COLO668 (cell line): ENCODE measurements at regions not wholly inside any gene's neighbourhood (a gene's known extent, or its start where the extent isn't known, plus 50 kb on each side); places are given as distances from the start of the nearest gene placed in this dataset.

ENCODE experiments used
- DNase-seq: peaks from one replicate; lab custom pipeline; 2025; ENCODE audit not compliant: unreplicated experiment; lab: John Stamatoyannopoulos, UW

DNA sequence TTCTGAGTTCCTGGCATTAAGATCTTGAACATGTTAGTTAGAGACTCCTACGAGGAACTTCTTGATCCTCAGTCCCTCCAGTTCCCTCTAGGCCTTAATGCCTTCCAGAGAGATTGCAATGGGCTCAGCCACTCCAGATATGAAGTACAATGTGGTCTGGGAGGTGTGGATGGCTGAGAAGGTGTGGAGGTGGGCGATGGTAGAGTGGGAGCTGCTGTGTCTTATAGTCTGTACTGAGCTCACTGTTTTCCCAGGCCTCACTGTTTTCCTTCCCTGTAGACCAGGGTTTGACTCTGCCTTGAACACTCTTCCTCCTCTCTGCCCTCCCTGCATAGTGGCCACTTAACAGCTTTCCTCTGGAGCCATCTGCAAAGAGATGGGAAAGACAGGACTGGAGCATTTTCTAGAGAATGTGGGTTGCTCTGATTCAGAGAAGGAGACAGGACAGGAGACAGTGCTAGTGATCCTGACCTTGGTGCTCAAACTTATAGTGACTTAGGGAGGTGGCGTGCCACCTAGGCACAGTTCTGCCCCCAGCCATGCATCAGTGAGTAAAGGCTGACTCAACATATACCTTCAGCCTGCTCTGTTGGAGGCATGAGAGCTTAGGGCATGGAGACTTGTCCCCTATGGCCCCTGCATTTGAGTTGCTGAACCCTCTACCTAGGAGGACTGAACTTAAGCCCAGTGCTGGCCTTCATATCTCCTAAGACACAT lies 129.7 kb downstream of the TDRD15 start:
- DNase-seq, result no peak

DNA sequence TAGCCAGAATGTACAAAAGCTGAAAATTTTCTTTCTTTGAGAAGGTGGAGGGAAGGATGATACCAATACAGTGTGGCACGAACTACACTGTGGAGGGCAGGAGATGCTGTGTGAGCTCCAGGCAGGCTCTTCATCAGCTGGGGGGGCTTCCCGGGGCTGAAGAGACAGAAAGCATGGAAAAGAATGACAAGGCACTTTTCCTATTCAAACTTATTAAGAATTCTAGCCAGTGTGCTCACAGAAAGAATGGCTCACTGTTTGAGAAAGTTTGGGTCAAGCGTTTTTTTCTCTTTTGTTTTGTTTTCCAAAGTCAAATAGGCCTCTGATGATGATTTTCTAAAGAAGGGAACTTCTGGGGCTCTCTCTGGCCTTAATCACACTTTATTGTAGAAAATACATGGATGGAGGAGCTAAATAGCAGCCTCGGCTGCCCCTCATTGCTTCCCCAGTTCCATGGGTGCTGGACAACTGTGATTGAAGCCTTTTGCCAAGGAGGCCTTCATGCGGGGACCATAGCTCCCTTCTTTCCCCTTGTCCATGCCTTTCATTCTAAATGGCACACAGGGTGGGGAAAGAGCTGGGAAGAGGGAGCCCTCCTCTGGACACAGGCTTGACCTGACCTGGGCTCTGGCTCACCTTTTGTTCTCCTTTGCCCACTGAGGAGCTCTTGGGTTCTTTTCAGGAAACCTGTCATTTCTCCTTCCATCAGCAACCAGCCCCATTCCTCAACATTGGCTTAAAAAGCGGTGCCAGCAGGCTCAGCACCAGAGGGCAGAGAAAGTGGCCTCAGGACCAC lies 130.6 kb downstream of the TDRD15 start:
- no peak for DNase-seq

DNA sequence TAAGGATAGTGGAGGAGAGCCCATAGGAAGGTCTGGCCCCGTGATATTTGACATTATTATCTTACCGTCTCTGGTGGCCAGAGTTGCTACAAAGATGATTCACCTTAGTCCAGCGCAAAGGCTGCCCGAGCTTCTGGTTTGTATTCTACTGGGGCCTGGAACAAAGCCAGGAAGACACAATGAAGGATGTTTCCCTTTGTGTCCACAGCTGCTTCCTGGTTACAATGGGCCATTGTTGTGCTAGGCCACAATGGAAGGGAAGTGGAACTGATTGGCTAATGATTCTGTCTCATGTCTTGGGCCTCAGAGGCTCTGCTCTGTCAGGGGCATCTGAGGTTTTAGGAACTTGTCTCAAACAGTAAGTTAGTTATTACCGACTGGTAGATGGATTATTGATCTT lies 132.2 kb downstream of the TDRD15 start:
- peak; percentile 80 for DNase-seq

DNA sequence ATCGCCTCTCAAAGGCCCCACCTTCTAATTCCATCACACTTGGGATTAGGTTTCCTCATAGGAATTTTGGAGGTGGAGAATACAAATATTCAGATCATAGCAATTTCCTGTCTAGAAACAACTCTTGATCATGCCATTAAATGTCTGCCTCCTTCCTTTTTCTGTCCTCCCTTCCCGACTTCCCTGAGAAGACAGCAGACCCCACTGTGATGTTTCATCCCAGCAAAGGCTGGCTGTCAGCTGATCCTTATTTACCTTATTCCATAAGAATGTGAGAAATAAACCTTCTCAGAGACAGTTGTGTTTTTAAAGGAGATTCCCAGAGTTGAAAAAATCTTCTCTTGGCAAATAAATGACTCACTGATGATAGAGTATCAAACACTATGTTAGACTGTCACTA lies 133.9 kb downstream of the TDRD15 start:
- no peak for DNase-seq

DNA sequence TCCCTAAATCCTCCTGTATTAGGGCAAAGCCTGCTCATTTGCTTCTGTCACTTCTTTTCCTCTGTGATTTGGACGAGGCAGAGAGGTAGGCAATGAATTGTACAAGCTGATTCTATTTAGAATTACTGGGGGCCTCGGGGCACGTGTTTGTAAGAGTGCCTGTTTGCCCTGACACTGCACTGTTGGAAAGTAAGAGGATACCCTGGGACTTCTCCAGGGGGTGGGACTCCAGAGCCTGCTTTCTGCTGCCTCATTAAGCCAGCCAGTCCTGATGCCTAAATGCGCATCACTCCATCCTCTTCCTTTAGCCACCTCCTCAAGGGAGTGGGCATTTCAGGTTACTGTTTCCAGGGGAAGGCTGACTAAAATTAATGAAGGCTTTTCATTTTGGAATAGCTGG lies 134.3 kb downstream of the TDRD15 start:
- DNase-seq, result no peak

DNA sequence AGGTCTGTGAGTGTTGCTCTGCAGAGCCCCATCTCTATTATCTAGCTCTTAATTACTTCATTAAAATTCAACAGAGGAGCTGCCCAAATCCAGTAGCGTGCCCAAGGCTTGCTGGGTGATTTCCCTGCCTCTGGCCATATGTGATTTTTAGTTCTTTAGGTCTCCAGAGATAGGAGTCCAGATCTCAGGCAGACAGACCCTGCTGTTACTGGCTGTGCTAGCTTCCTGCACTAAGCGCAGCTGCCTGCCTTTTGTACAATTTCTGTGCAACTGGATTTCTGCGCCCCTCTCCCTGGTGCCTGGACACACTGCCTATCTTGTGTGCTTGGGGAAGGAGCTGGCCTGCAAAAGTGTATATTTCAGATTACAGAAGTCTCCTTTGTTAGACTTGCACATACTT lies 136.5 kb downstream of the TDRD15 start:
- no peak for DNase-seq

DNA sequence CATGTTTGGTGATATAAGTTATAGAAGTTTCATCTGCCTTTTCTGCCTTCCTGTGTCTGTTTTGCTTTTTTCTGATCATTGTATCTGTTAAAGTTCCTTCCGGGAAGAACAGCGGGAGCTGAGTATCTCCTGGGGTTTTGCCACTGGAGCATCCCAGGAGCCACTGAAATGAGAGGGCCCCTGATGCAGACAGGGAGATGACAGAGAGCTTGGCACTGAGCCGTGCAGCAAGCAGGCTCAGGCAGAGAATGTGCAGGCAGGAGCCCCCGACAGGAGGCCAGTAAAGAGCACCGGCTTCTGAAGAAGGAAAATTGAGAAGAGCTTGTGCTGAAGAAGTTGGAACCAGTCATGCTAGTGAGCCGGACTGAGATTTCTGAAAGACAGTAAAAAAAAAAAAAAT lies 137.8 kb downstream of the TDRD15 start:
- DNase-seq, result no peak

DNA sequence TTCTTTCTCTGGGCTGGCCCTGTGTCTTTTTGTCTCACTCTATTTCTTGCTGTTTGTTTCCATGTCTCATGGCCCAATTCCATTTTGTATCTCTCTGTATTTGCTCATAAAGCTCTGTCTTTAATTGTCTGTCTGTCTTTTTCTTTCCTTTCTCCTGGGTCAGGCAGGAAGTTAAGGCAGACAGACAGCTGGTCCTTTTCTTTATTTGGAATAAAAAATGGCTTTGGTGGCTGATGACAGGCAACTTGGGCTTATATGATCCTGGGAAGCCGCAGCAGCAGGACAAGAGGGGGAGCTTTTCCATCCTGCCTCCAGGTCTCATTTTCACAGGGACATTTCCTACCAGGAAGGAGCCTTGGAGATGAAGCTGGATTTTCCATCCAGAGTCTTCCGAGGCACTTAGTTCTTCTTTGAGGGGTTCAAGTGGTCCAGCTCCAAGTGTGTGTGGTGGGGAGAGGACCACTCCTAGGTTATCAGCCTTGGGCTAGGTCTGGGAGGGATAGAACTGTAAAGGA lies 138.7 kb downstream of the TDRD15 start:
- DNase-seq, result no peak

DNA sequence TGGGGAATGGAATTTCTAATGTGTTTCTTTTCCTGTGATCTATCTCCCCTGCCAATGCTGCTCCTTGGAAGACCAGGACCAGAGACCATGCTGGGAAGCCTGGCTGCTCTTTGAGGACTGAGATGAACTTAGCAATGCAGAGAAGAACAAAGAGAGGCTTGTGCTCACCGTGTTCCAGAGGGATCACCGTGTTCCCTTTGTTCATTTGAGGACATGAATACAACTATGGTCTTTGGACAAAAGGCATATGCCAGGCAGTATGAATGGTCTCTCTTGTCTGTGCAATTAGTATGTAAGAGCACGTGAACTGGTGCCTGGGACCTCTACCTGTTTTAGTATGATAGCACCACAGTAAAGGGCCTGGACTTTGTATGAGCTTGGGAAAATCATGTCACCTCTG lies 139.9 kb downstream of the TDRD15 start:
- DNase-seq, result no peak

DNA sequence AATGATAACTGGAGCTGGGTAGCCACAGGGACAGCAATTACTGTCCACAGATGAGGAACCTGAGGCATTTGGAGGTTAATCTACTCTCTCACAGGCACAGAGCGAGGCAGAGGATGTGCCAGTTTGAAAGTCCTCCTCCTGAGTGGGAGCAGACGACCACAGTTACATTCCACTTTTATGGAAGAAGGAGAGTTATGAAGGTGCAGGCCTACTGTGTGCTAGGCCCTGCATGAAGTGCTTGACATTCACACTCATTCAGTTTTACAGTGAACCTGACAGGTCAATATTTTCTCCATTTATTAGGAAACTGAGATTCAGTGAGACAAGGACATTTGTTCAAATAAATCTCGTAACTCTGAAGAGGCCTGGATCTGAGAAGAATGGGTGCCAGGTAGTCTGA lies 142.0 kb downstream of the TDRD15 start:
- DNase-seq, result no peak

DNA sequence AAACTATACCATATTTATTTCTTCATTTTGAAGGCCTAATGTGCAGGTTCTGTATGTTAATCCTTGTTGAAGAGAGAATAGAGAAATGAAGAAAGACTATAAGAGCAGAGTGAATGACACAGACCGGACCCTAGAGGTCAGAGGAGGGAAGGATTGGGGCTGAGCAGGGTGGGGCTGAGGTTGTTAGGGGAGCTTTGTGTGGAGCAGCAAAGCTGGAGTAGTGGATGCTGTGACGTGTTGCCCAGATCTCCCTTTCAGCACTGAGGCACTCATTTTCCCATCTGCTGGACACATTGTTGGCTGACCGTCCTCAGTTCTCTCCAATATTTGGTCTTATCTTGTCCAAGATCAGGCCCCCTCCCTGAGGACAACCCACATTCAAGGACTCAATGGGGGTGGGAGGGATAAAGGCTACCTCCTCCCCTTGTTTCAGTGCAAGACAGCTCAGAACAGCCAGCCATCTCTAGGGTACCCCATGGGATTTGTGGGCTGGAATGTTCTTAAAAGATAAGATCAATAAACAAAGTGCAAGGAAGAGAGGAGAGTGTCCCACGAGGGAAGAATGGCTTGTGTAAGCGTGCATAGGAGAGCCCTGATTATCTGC lies 143.6 kb downstream of the TDRD15 start:
- no peak for DNase-seq

DNA sequence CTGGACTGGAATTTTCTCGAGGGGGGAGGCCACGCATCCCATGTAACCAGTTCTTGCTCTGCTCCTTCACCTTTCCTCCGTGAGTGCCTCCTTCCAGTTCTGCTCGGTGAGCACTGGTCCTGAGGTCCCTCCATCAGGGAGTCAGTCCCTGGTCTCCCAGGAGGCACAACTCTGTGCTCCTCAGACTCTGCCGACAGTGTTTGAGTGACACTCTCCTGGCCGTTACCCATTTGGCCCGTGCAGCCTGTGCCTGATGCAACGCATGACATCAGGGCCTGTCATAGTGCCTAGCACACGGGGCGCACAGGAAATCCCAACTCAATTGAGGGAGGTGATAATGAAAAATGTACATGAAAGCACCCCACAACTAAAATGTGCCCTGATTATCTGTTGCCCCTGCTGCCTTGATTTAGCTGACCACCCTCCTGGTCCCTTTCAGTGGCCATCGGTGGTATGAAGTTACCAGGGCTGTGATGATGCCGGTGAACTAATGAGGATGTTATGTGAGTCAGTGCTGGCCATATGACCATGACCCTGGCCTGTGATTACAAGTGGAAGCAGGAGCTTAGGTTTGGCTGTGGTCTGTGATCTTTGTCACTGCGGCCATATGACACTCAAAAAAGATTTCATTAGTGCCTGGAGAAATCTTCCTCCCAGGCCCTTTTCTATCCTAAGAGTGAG lies 144.6 kb downstream of the TDRD15 start:
- no peak for DNase-seq

DNA sequence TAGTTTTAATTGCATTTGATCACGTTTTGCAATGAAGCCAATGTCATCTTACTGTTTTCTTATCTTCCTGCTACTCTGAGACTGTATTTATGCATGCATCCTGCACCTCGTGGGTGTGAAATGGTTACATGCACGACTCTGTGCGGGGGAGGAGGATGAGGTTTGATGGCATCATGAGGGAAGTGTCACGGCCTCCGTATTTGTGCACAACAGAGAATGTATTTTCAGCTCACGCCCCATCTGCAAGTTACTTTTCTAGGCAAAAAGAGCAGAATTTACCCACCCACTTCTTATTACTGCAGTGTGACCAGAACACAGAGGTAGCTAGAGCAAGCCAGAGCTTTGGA lies 145.1 kb downstream of the TDRD15 start:
- DNase-seq, result no peak

DNA sequence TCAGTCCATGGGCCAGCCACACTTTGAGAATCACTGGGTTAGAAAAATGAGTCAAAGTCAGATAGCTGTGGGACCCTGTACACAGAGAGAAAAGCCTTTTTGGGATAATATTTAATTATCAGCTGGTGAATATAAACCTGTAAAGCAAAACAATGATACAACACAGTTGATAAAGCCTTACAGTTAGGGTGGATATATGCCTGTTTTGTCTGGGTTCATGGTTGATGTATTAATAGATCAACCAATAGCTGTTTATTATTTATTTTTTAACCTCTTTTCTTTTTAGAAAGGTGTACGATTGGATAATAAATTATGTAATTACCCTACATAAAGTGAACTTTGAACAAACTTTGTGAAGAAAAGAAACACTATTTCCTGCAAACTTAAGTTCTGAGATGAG lies 145.6 kb downstream of the TDRD15 start:
- no peak for DNase-seq

DNA sequence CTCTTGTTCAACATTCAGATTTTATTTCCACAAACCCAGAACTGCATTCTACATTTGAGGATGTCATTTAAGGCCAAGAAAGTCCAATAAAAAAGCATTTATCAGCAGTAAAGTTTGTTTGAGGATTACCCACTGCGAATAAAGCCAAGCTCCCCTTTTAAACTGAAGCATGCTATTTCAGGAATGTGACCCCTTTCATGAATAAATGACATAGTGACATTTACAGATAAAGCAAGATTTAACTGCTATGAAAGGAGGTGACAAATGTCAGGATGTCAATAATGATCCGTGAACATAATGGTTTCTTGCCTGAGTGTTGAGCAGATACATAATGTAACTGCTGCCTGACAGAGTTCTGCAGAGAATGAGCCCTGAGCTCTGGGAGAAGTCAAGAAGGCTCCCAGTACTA lies 146.3 kb downstream of the TDRD15 start:
- DNase-seq, result no peak

DNA sequence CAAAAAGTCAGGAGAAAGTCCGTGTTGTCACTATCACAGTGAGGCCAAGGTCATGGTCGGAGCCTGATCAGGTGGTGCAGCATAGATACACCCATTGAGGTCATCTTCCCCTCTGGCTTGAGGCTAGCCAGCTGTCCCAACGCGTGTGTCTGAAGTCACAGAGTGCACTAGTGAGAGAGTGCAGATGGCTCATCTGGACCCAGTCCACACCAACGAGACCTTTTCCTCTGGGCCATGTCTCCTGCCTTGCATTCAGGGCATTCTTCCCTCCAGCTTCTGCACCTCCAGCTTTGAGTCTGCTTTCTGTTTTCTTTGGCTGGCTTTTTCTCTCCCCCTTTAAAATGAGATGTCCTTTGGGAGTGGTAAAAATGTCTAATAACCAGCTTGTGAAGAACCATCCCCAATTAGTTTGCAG lies 146.9 kb downstream of the TDRD15 start:
- no peak for DNase-seq

DNA sequence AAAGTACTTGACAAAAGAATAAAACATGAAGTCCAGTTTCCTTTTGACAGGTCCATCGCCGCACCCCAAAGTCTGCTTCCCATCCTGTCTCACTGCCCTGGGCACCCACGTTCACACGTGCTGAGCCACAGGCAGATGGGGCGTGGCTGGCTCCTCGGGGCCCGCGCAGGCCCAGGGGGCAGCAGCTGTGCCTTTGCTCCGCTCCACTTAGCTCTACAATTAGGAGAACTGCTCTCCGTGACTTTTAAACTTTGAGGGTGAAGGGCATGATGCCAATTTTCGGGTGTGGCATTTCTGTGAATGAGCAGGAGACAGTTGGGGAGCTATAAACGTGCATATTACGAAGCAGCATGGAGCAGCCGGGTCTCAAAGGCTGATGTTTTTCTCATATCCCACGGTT lies 152.4 kb downstream of the TDRD15 start:
- DNase-seq, result no peak

DNA sequence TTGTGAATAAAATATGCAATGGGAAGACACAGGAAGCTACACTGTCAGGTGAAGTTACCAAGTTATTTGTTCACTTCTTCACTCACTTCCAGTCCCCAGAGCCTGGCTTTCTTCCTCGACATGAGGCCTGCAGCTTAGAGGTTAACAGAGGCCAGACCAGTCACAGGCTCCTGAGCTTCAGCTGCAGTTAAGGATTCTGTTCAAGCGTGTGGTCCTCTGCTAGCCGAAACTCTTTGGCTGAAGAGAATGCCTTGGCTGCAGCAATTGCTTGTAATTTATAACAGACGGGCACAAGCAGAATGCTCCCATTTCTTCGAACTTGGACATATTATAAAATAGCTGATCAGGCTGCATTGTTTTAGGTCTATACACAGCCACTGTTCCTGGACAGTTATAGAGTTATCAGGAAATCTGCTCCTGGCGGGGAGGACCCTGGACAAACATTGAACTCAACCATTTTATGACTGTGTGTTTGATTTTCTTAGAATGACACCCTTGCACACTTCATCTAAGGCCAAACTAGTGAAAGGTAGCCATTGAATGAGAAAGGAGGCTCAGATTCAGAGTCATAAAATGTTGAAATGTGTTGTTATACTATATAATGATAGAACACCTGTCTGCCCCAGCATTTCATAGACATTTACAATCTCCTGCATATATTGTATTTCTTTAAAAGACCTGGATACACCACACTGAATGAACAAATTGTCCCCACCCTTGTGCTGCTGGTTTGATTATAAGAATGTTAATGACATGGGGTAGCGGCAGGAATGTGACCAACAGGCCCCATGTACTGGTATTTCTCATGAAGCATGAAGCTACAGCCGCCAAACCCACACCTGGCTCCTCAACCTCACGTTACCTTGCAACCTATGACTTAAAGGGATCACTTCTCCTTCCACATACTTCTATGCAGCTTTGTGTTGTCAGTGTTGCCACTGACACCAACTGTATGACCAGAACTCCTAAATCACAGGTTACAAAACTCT lies 153.6 kb downstream of the TDRD15 start:
- no peak for DNase-seq

DNA sequence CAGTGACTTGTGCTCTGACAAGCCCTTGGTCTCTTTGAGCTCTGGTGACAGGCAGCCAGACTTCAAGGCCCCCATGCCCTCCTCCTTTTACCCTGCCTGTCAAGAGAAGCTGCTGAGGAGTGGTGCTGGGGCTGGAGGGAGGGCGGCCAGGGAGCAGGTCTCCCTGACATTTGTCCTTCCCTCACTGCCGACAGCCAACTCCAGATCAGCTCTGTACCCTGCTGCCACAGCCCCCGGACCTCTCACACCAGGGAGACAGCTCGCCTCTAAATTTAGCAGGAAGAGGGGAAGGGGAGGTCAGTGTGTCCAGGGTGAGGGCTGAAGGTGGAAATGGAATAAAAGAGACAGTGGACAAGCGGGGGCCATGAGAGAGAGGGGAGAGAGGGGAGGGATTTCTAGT lies 155.8 kb downstream of the TDRD15 start:
- DNase-seq, result no peak

DNA sequence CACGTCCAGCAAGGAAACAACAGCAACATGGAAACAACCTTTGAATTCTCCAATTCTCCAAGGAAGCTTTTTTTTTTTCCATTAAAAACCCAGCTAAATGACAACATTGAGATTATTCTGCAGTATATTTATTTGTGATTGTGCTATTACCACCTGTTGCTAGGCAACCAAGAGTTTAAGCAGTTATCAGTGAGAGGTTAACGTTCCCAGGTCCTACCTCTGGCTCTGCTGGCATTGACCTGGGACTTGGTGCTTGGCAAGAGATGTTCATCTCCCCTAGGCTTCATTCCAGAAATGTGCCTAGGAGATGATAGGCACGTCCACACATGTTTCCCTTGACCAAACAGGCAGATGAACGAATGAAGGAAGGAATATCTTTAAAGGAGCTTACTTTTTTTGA lies 157.0 kb downstream of the TDRD15 start:
- no peak for DNase-seq
